Coronary artery (tissue), 2 donors: ENCODE measurements at regions not wholly inside any gene's neighbourhood (a gene's known extent, or its start where the extent isn't known, plus 50 kb on each side); places are given as distances from the start of the nearest gene placed in this dataset.
"Not testable (repeated sequence)": the region's sequence is repeated elsewhere in the genome, so short reads cannot be mapped to it uniquely, and the experiment has no call there.

Source experiments
- DNase-seq: peaks from one replicate; pipeline ENCODE4 v3.0.0-alpha.2; 2017; ENCODE audit warnings: low spot score
- H3K27ac ChIP-seq, 2 donors: fragments of 200-600 bp; sonication (generic); one replicate each; pipeline ENCODE4 v1.5.1; 2016 to 2019
- H3K4me3 ChIP-seq: fragments of 200-600 bp; sonication (generic); 2 replicates; pipeline ENCODE4 v1.5.1; 2016; ENCODE audit warnings: mild to moderate bottlenecking, moderate library complexity
- CTCF ChIP-seq: fragments of 200-600 bp; sonication (generic); IDR thresholded peaks from one replicate; pipeline ENCODE4 v1.5.1; 2019; ENCODE audit warnings: antibody characterized with exemption

- Histone ChIP-seq H3K4me3 (no peak overlapping the region), H3K27ac (no peak overlapping the region)
- no peak for DNase-seq
- no peak for TF ChIP-seq CTCF
These were observed 103.9 kb downstream of the GATA3 start for GRCh38 chr10:8158193-8159071.

DNA sequence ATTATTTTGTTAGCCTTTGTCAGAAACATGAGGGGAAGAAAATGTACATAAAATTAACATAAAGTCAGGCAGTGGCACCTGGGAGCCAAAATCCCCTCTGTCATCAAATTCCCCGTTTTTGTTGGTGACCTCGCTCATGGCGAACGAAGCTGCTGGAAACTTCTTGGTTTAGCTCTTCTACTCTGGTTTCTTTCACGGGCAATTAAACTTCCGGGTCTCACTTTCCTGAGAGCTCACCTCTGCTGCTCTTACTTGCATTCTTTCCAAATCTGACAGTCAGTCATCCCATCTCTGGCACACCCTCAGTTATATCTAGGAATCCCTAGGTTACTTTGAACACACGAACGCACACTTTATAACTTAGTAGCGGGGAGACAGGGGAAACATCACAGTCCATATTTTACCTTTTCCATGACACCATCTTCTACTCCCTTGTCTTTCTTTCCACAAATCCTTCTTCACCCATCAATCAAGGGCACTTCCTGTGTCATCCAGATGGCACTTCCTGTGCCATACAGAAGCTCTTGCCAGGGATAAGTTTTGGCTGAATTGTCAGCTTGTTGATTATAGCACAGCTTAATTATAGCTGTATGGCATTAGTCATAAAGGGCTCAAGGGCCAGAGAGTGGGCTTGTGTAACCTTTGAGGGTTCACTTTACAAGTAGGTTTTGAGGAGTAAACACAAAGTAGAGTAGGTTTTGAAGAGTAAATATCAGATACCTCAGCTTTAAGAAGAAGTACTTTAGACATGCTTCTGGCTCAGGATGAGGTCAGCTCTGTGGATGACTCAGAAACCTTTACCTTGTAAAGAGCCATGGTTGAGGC, 105.1 kb downstream of the GATA3 start:
- no peak overlapping the region for H3K27ac ChIP-seq
- no peak overlapping the region for H3K4me3 ChIP-seq
- TF ChIP-seq CTCF = no peak
- DNase-seq = no peak

DNA sequence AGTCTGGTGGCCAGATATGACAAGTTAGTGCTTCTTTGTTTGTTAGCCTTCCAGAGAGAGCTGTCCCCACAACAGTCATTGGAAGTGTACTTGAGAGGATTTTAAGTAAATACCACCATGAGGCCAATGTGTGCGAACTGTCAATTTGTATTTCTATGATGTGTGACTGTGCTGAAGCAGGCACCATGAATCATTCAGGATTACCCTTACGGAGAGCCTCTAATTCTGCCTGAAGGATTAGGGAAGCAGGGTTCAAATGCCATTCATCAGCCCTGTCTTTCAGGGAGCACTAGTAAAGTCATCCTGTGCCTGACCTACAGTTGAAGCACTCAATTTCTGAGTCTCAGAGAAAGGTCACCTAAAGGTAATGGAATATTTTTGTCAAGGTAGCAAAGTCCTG, 109.3 kb downstream of the GATA3 start:
- TF ChIP-seq CTCF = no peak
- no peak for DNase-seq
- Histone ChIP-seq H3K27ac (no peak overlapping the region), H3K4me3 (no peak overlapping the region)

- H3K27ac ChIP-seq, H3K4me3 ChIP-seq, DNase-seq: not testable (repeated sequence)
These were observed 110.2 kb downstream of the GATA3 start for GRCh38 chr10:8164640-8165039.

- no peak overlapping the region for H3K27ac ChIP-seq
- DNase-seq = no peak
- no peak for TF ChIP-seq CTCF
- H3K4me3 ChIP-seq = no peak overlapping the region
These were observed 114.3 kb downstream of the GATA3 start for GRCh38 chr10:8168836-8169235.

DNA sequence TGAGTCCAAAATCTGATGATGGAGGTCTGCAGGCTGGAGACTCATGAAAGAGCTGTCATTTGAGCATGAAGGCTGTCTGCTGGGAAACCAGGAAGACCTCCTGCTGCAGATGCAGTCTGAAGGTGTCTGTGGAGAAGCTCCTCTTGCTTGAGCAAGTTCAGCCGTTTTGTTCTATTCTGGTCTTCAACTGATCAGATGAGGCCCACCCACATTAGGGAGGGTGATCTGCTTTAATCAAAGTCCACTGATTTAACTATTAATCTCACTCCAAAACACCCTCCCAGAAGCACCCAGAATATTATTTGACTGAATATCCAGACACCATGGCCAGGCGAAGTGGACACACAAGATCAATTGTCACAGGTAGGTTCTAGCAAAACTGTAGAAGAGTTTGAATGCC, 116.5 kb downstream of the GATA3 start:
- no peak for DNase-seq
- H3K4me3 ChIP-seq = no peak overlapping the region
- no peak overlapping the region for H3K27ac ChIP-seq
- TF ChIP-seq CTCF = no peak

DNA sequence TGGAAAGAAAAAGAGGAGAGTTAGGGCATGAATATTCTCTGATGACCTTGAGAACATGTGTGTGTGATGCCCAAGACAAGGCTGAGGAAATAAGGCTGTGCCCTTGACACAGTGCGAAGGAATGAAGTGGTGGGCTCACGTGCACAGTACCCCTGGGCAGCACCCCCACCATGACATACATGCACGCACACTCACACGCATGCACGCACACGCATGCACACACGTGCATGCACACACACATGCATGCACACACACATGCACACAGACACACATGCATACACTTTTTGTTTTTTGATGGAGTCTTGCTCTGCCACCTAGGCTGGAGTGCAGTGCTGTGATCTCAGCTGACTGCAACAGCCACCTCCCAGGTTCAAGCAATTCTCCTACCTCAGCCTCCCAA, 118.1 kb downstream of the GATA3 start:
- DNase-seq = no peak
- no peak for TF ChIP-seq CTCF
- Histone ChIP-seq H3K27ac (no peak overlapping the region), H3K4me3 (no peak overlapping the region)
